Sigmoid colon (tissue), 4 donors: ENCODE measurements at regions not wholly inside any gene's neighbourhood (a gene's known extent, or its start where the extent isn't known, plus 50 kb on each side); places are given as distances from the start of the nearest gene placed in this dataset.

Experiments used
- EP300 ChIP-seq, 4 donors: sonication (generic); formaldehyde crosslinking; IDR thresholded peaks; one replicate each; pipeline ENCODE4 v1.6.1; 2017; ENCODE audit warnings: antibody characterized with exemption in 4 of 4
- POLR2A ChIP-seq, 2 donors: fragments of 450-650 bp; IDR thresholded peaks; one replicate each; pipeline ENCODE4 v1.6.1; 2016; ENCODE audit warnings: antibody characterized with exemption in 2 of 2, mild to moderate bottlenecking in 2 of 2, moderate library complexity in 2 of 2
- POLR2AphosphoS5 ChIP-seq, 4 donors: sonication (generic); formaldehyde crosslinking; IDR thresholded peaks; one replicate each; pipeline ENCODE4 v1.6.1; 2017; ENCODE audit warnings: antibody characterized with exemption in 4 of 4
- TF ChIP-seq, protein P1 (sequence below), 4 experiments: fragments of 450-650 bp in 3 of 4; fragments of 200-600 bp in 1 of 4; IDR thresholded peaks; one replicate each; pipeline ENCODE4 v1.5.1; 2016 to 2019; ENCODE audit warnings: antibody characterized with exemption in 4 of 4, mild to moderate bottlenecking in 3 of 4, moderate library complexity in 2 of 4

GRCh38 chr13:40355126-40355724, 311.2 kb downstream of the FOXO1 start:
- TF ChIP-seq, protein P1, sequence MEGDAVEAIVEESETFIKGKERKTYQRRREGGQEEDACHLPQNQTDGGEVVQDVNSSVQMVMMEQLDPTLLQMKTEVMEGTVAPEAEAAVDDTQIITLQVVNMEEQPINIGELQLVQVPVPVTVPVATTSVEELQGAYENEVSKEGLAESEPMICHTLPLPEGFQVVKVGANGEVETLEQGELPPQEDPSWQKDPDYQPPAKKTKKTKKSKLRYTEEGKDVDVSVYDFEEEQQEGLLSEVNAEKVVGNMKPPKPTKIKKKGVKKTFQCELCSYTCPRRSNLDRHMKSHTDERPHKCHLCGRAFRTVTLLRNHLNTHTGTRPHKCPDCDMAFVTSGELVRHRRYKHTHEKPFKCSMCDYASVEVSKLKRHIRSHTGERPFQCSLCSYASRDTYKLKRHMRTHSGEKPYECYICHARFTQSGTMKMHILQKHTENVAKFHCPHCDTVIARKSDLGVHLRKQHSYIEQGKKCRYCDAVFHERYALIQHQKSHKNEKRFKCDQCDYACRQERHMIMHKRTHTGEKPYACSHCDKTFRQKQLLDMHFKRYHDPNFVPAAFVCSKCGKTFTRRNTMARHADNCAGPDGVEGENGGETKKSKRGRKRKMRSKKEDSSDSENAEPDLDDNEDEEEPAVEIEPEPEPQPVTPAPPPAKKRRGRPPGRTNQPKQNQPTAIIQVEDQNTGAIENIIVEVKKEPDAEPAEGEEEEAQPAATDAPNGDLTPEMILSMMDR (IDR thresholded peaks at IDR 0.05) = no peak
- no peak for TF ChIP-seq POLR2A (IDR thresholded peaks at IDR 0.05)
- no peak for TF ChIP-seq EP300 (IDR thresholded peaks at IDR 0.05)
- TF ChIP-seq POLR2AphosphoS5 (IDR thresholded peaks at IDR 0.05) = no peak
